Common myeloid progenitor, CD34-positive (primary cell): ENCODE measurements at regions not wholly inside any gene's neighbourhood (a gene's known extent, or its start where the extent isn't known, plus 50 kb on each side); places are given as distances from the start of the nearest gene placed in this dataset.

Experiments
- CTCF ChIA-PET: fragments of 350-600 bp; sonication (Branson Sonifier 250); formaldehyde crosslinking; loops from one replicate; lab custom pipeline; 2021; ENCODE audit warnings: antibody characterized with exemption; lab: Charles Lee
- POLR2A ChIA-PET: fragments of 350-600 bp; sonication (Branson Sonifier 250); formaldehyde crosslinking; loops from one replicate; lab custom pipeline; 2021; ENCODE audit warnings: antibody characterized with exemption; lab: Charles Lee
- DNase-seq, 3 donors: peaks; one replicate each; pipeline versions ENCODE4 v3.0.0 to v3.0.0-alpha.2; 2013
- H3K27ac ChIP-seq, 2 experiments: 1 replicate in 1 of 2; 2 replicates in 1 of 2; pipeline ENCODE4 v1.7.0; 2013; ENCODE audit warnings: inconsistent platforms in 2 of 2, low read length in 2 of 2, mild to moderate bottlenecking in 2 of 2, low read depth in 1 of 2, moderate library complexity in 1 of 2; ENCODE audit not compliant: severe bottlenecking in 2 of 2, insufficient read depth in 1 of 2, poor library complexity in 1 of 2
- H3K27me3 ChIP-seq, 5 experiments: replicated peaks in 2 of 5; 1 replicate in 3 of 5; 2 replicates in 2 of 5; pipeline versions ENCODE4 v1.6.1 to v1.7.0; 2013; ENCODE audit warnings: low read length in 4 of 5, mild to moderate bottlenecking in 2 of 5, moderate library complexity in 2 of 5, inconsistent platforms in 1 of 5; ENCODE audit not compliant: insufficient read depth in 5 of 5, control insufficient read depth in 4 of 5
- H3K36me3 ChIP-seq, 4 experiments: 1 replicate in 2 of 4; 2 replicates in 2 of 4; pipeline versions ENCODE4 v1.6.1 to v1.7.0; 2013; ENCODE audit warnings: low read length in 3 of 4, control low read depth in 1 of 4, mild to moderate bottlenecking in 1 of 4; ENCODE audit not compliant: control insufficient read depth in 4 of 4, insufficient read depth in 4 of 4
- H3K4me1 ChIP-seq, 4 experiments: 1 replicate in 3 of 4; 2 replicates in 1 of 4; pipeline versions ENCODE4 v1.6.1 to v1.7.1; 2013; ENCODE audit warnings: low read length in 3 of 4, mild to moderate bottlenecking in 3 of 4, control low read depth in 1 of 4, inconsistent platforms in 1 of 4, moderate library complexity in 1 of 4; ENCODE audit not compliant: control insufficient read depth in 4 of 4, insufficient read depth in 4 of 4; ENCODE audit errors: control extremely low read depth in 1 of 4
- H3K4me3 ChIP-seq, 7 experiments: 1 replicate in 4 of 7; 2 replicates in 3 of 7; pipeline versions ENCODE4 v1.5.1 to v1.7.0; 2013; ENCODE audit warnings: mild to moderate bottlenecking in 7 of 7, low read length in 6 of 7, moderate library complexity in 6 of 7, inconsistent platforms in 2 of 7, low read depth in 2 of 7, control low read depth in 1 of 7; ENCODE audit not compliant: insufficient read depth in 4 of 7, control insufficient read depth in 1 of 7; ENCODE audit errors: extremely low read depth in 1 of 7
- H3K9me3 ChIP-seq, 5 experiments: 1 replicate in 4 of 5; 2 replicates in 1 of 5; pipeline versions ENCODE4 v1.6.1 to v1.7.1; 2013; ENCODE audit warnings: low read length in 4 of 5, mild to moderate bottlenecking in 2 of 5, inconsistent platforms in 1 of 5, low read depth in 1 of 5, moderate library complexity in 1 of 5; ENCODE audit not compliant: control insufficient read depth in 4 of 5, insufficient read depth in 2 of 5; ENCODE audit errors: control extremely low read depth in 1 of 5
- WGBS: methylation state at CpG from one replicate; pipeline ENCODE4 v1.1.5; 2013; ENCODE audit not compliant: insufficient coverage; 5-methylcytosine and 5-hydroxymethylcytosine counted together

GRCh38 chr18:73697353-73697752, 450.3 kb downstream of the FBXO15 start:
- WGBS = no CpG with 5 or more reads among the region's 4 CpGs
- Histone ChIP-seq H3K4me1 (no peaks in the 10 kb centered on the region), H3K36me3 (no peaks in the 10 kb centered on the region), H3K9me3 (no peaks in the 10 kb centered on the region), H3K4me3 (no peak overlapping the region), H3K27me3 (no peaks in the 10 kb centered on the region), H3K27ac (no peak overlapping the region)
- POLR2A ChIA-PET = no interaction called here
- DNase-seq = no peak
- CTCF ChIA-PET = no interaction called here

- Histone ChIP-seq H3K4me1 (no peaks in the 10 kb centered on the region), H3K4me3 (no peak overlapping the region), H3K36me3 (no peaks in the 10 kb centered on the region), H3K27ac (no peak overlapping the region), H3K27me3 (no peaks in the 10 kb centered on the region), H3K9me3 (no peaks in the 10 kb centered on the region)
- ChIA-PET POLR2A (no interaction called here), CTCF (no interaction called here)
- no peak for DNase-seq
- 100% methylated on average over 1 of the region's 1 CpG for WGBS
Observed at GRCh38 chr18:73696698-73697097, 450.9 kb downstream of the FBXO15 start.

GRCh38 chr18:73696171-73696570, 451.5 kb downstream of the FBXO15 start:
- DNase-seq = no peak
- POLR2A ChIA-PET = no interaction called here
- CTCF ChIA-PET = no interaction called here
- Histone ChIP-seq H3K4me3 (no peak overlapping the region), H3K27ac (no peak overlapping the region), H3K4me1 (no peaks in the 10 kb centered on the region), H3K36me3 (no peaks in the 10 kb centered on the region), H3K9me3 (no peaks in the 10 kb centered on the region), H3K27me3 (no peaks in the 10 kb centered on the region)
- 100% methylated on average over 2 of the region's 3 CpGs for WGBS

- CTCF ChIA-PET = no interaction called here
Observed at GRCh38 chr18:73693091-73693490, 454.5 kb downstream of the FBXO15 start.

GRCh38 chr18:73691624-73692023, 456.0 kb downstream of the FBXO15 start:
- no peak for DNase-seq
- 98% methylated on average over 6 of the region's 12 CpGs for whole genome bisulfite sequencing
- H3K4me1 ChIP-seq = peaks cover 0 to 3% (median 0%) of the 10 kb centered on the region in 4 experiments
- no peaks in the 10 kb centered on the region for H3K36me3 ChIP-seq
- H3K27me3 ChIP-seq = peaks cover 0 to 2% (median 0%) of the 10 kb centered on the region in 5 experiments
- no peaks in the 10 kb centered on the region for H3K9me3 ChIP-seq
- no peak overlapping the region for H3K27ac ChIP-seq
- CTCF ChIA-PET = no interaction called here
- POLR2A ChIA-PET = no interaction called here
- no peak overlapping the region for H3K4me3 ChIP-seq

More at GRCh38 chr18:73693091-73693490, 454.5 kb downstream of the FBXO15 start:
- Histone ChIP-seq H3K9me3 (no peaks in the 10 kb centered on the region), H3K4me1 (peaks cover 0 to 3% (median 0%) of the 10 kb centered on the region in 4 experiments), H3K27ac (no peak overlapping the region), H3K4me3 (no peak overlapping the region), H3K36me3 (no peaks in the 10 kb centered on the region), H3K27me3 (no peaks in the 10 kb centered on the region)
- WGBS = no CpG with 5 or more reads among the region's 1 CpG
- DNase-seq = no peak
- POLR2A ChIA-PET = no interaction called here

- POLR2A ChIA-PET = no interaction called here
- DNase-seq = no peak
- Histone ChIP-seq H3K27me3 (peaks cover 0 to 2% (median 0%) of the 10 kb centered on the region in 5 experiments), H3K4me1 (peaks cover 0 to 3% (median 0%) of the 10 kb centered on the region in 4 experiments), H3K9me3 (no peaks in the 10 kb centered on the region), H3K36me3 (no peaks in the 10 kb centered on the region), H3K4me3 (no peak overlapping the region), H3K27ac (no peak overlapping the region)
- CTCF ChIA-PET = no interaction called here
- 97% methylated on average over 5 of the region's 6 CpGs for WGBS
Observed at GRCh38 chr18:73691118-73691517, 456.5 kb downstream of the FBXO15 start.

- 97% methylated on average over 3 of the region's 3 CpGs for WGBS
- no peak for DNase-seq
- CTCF ChIA-PET = interaction anchor here (1.4 kb wide), 1 partner anchor 153 kb away, joined by 3 read pairs; no protein-coding TSS in a partner anchor
- peaks cover 0 to 3% (median 0%) of the 10 kb centered on the region in 4 experiments for H3K4me1 ChIP-seq
- no peak overlapping the region for H3K4me3 ChIP-seq
- H3K27me3 ChIP-seq = peaks cover 0 to 2% (median 0%) of the 10 kb centered on the region in 5 experiments
- no peaks in the 10 kb centered on the region for H3K36me3 ChIP-seq
- POLR2A ChIA-PET = no interaction called here
- H3K27ac ChIP-seq = no peak overlapping the region
- no peaks in the 10 kb centered on the region for H3K9me3 ChIP-seq
Observed at GRCh38 chr18:73690222-73690621, 457.4 kb downstream of the FBXO15 start.
